Right atrium auricular region (tissue), 2 donors: ENCODE measurements at regions not wholly inside any gene's neighbourhood (a gene's known extent, or its start where the extent isn't known, plus 50 kb on each side); places are given as distances from the start of the nearest gene placed in this dataset.

Source experiments
- DNase-seq: peaks from one replicate; pipeline ENCODE4 v3.0.0-alpha.2; 2019; ENCODE audit warnings: low spot score
- H3K27ac ChIP-seq, 2 donors: fragments of 200-600 bp; sonication (generic); 1 replicate in 1 of 2; 2 replicates in 1 of 2; pipeline ENCODE4 v1.5.1; 2016 to 2019
- H3K27me3 ChIP-seq, 2 donors: fragments of 200-600 bp; sonication (generic); one replicate each; pipeline versions ENCODE4 v1.5.1 to v1.6.0; 2017 to 2019
- H3K36me3 ChIP-seq: fragments of 200-600 bp; sonication (generic); one replicate; pipeline ENCODE4 v1.5.1; 2016
- H3K4me1 ChIP-seq, 2 donors: fragments of 200-600 bp; sonication (generic); one replicate each; pipeline versions ENCODE4 v1.5.1 to v1.6.0; 2017 to 2019
- H3K4me3 ChIP-seq, 2 donors: fragments of 200-600 bp; sonication (generic); 1 replicate in 1 of 2; 2 replicates in 1 of 2; pipeline ENCODE4 v1.5.1; 2017 to 2019; ENCODE audit warnings: mild to moderate bottlenecking in 1 of 2, moderate library complexity in 1 of 2
- H3K9me3 ChIP-seq, 2 donors: fragments of 200-600 bp; sonication (generic); one replicate each; pipeline ENCODE4 v1.5.1; 2019
- CTCF ChIP-seq, 2 donors: fragments of 200-600 bp; sonication (generic); IDR thresholded peaks; one replicate each; pipeline ENCODE4 v1.5.1; 2019; ENCODE audit warnings: antibody characterized with exemption in 2 of 2

DNA sequence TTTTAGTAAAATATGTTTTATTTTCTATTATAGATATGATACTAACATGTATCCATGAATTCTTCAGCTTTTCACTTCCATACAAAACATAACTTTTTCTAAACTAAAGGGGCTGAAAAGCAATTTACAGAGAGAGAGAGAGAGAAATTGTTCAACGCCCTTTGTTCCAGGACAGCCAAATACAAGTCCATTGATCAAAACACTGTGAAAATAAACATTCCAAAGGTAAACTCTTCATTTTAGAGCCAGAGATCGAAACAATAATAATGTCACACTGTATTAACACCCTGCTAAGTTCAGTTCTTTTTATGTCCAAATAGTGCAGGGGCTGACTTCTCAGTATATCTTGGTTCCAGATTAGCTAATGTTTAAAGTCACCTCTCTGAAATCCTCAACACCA is 516.2 kb upstream of the ATXN8OS start:
- DNase-seq = no peak
- TF ChIP-seq CTCF (IDR thresholded peaks at IDR 0.05) = no peak
- Histone ChIP-seq H3K27ac (no peak overlapping the region), H3K4me3 (no peak overlapping the region), H3K4me1 (no peaks in the 10 kb centered on the region), H3K36me3 (no peaks in the 10 kb centered on the region), H3K27me3 (no peaks in the 10 kb centered on the region), H3K9me3 (no peaks in the 10 kb centered on the region)

- no peak for TF ChIP-seq CTCF (IDR thresholded peaks at IDR 0.05)
These were observed 517.9 kb upstream of the ATXN8OS start for GRCh38 chr13:69589531-69590235.

GRCh38 chr13:69585656-69586055 is 522.0 kb upstream of the ATXN8OS start:
- no peaks in the 10 kb centered on the region for H3K36me3 ChIP-seq
- DNase-seq = no peak
- no peak for TF ChIP-seq CTCF (IDR thresholded peaks at IDR 0.05)
- no peak overlapping the region for H3K4me3 ChIP-seq
- no peaks in the 10 kb centered on the region for H3K4me1 ChIP-seq
- no peaks in the 10 kb centered on the region for H3K27me3 ChIP-seq
- no peak overlapping the region for H3K27ac ChIP-seq
- no peaks in the 10 kb centered on the region for H3K9me3 ChIP-seq

More at GRCh38 chr13:69589531-69590235, 517.9 kb upstream of the ATXN8OS start:
- no peaks in the 10 kb centered on the region for H3K27me3 ChIP-seq
- H3K27ac ChIP-seq = no peak overlapping the region
- no peaks in the 10 kb centered on the region for H3K9me3 ChIP-seq
- H3K4me1 ChIP-seq = no peaks in the 10 kb centered on the region
- H3K36me3 ChIP-seq = no peaks in the 10 kb centered on the region
- H3K4me3 ChIP-seq = no peak overlapping the region
- no peak for DNase-seq

DNA sequence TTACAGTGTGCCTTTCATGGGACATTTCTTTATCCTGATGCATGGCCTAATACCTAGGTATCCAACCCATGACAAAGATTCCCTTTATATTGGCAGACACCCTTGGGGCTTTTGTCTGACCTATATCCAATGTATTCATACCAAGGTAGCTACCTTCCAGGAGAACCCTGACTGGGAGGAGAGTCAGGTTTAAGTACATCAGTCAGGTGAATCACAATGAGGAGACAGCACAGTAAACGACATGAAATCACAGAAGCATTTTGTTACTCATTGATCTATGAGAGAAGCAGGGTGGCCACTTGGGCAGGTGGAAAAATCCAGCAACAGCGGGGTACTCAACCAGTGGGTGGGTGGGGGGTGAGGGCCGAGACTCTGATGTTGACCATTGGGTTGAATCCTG is 527.4 kb upstream of the ATXN8OS start:
- Histone ChIP-seq H3K36me3 (no peaks in the 10 kb centered on the region), H3K27ac (no peak overlapping the region), H3K9me3 (no peaks in the 10 kb centered on the region), H3K4me3 (no peak overlapping the region), H3K4me1 (no peaks in the 10 kb centered on the region), H3K27me3 (no peaks in the 10 kb centered on the region)
- DNase-seq = no peak
- TF ChIP-seq CTCF (IDR thresholded peaks at IDR 0.05) = no peak

DNA sequence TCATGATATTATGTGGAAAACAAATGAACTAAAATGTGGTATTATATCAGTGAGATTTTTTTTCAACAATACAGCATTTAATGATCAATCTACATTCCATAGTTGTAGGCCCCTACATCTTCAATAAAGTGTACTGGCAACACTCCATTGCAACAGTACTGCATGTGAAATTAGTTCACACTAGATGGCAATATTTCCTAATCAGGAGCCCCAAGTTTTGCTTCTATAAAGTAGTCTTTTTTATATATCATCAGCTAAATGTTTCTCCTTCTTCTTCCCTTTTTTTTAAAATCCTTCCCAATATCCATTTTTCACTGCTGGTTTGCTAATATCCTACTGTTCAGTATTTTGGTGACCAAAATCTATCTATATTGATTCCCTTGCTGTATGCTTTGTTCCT is 528.3 kb upstream of the ATXN8OS start:
- no peak for TF ChIP-seq CTCF (IDR thresholded peaks at IDR 0.05)
- H3K36me3 ChIP-seq = no peaks in the 10 kb centered on the region
- H3K4me1 ChIP-seq = no peaks in the 10 kb centered on the region

More for the DNA sequence above, 528.3 kb upstream of the ATXN8OS start:
- no peak for DNase-seq
- H3K27me3 ChIP-seq = no peaks in the 10 kb centered on the region
- no peak overlapping the region for H3K4me3 ChIP-seq
- no peaks in the 10 kb centered on the region for H3K9me3 ChIP-seq
- no peak overlapping the region for H3K27ac ChIP-seq
